GM18873 (cell line): ENCODE measurements at regions not wholly inside any gene's neighbourhood (a gene's known extent, or its start where the extent isn't known, plus 50 kb on each side); places are given as distances from the start of the nearest gene placed in this dataset.

Source experiments
- ATAC-seq: cut with Tn5 transposase; IDR thresholded peaks from one replicate; pipeline ENCODE4 v1.9.1; 2021; ENCODE audit warnings: mild to moderate bottlenecking, moderate library complexity, moderate number of reproducible peaks; ENCODE audit not compliant: unreplicated experiment, low FRiP score

DNA sequence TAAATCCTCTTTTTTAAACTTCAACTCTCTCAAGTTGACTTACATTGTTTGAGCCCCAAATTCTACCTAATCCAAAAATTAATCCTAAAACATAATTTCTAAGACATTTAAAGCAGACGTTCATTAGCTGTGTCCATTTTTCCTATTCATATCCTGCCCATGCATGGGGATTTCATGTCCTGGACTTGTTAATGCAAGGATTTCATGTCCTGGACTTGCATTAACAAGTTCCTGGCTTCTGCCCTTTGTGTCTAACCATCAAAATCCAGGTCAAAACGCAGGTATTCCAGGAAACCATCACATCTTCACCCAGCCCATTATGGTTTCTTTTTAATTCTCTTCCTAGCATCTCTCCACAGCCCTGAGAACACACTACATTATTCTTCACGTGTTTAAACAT lies 454.9 kb downstream of the KLF5 start:
- ATAC-seq: no peak

DNA sequence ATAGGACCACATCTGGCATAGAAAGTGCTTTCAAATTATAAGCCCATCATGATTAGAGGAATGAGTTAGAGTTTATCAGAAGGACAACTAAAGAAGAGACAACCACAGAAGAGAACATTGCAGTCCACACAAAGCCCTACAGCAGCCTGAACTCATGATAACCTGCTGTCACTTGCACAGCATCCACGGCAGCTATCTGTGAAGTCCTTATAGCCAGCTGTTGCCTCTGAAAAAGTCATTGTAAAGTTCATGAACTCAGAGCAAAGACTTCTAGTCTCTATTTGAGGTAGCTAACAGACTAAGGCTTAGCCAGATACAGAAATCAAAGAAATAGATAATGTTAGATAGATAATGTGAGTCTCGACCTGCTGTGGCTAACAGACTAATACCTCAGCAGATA lies 450.0 kb downstream of the KLF5 start:
- no peak for ATAC-seq

DNA sequence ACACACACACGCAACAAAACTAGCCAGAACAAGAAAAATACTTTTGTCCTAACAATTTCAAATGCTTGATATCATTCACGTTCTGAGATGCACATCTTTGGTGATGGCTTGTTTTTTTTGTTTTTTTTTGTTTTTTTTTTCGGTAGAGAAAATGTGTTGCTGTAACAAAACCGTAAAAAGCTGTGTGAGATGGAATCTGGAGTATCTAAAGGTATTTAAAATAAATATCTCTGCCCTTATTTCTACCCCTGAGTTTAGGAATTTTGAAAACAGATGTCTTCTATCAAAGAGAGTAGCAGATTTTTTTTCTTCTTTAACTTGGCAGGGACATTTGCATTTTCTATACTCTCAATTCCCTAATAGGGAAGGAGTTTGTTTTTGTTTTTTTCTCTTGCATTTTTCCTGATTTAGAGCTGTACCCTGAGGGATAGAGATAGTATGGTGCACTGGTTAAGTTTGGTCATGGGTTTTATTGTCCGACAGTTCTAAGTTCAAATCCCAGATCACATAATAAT lies 446.6 kb downstream of the KLF5 start:
- no peak for ATAC-seq

DNA sequence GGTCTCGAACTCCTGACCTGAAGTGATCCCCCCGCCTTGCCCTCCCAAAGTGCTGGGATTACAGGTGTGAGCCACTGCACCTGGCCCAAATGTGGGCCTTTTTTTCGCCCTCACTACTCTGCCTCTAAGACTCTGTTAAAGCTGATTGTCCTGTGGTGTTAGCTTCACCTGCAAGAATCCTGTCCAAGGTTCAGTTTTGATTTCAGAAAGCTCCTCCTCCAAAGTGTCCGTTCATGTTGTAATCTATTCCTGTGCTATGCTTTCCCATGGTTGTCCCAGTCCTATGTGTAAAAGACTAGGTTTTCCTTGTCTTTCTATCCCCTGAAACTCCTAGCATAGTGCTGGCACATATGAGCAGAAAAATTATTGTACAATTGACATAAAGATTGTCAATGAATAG lies 440.9 kb downstream of the KLF5 start:
- ATAC-seq: no peak

DNA sequence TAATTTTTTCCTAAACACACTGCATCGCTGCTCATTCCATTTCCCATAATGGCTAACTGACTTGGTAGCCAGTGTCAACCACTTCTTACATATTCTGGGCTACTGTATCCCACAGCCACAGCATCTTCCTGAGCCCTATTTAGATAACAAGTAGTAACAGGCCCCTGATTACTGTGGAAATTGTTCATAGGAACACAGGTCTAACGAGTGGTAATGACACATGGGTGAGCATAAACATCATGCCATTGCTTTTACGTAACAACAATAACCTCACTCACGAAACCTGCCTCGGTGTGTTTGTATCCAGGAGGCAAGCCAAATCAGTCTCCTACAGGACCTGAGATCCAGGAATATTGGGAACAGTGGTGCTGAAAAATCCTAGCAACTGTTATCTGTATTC lies 438.6 kb downstream of the KLF5 start:
- ATAC-seq: no peak

DNA sequence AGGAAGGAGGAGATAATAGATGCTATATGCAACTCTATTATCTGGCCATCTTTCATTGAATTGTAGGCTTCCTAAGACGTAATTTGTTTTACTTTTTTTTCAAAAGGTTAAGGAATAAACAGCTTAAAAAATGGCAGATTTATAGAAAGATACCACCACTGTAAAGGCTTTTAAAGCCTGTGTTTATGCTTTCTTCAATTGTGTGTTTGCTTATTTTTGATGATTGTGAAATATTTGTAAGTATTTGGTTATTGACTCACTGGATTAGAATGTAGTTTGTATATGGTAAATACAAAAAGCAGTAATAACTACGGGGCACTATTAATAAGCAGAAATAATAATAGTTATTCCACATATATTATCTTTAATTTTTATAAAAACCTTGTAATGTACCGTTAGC lies 437.9 kb downstream of the KLF5 start:
- no peak for ATAC-seq

DNA sequence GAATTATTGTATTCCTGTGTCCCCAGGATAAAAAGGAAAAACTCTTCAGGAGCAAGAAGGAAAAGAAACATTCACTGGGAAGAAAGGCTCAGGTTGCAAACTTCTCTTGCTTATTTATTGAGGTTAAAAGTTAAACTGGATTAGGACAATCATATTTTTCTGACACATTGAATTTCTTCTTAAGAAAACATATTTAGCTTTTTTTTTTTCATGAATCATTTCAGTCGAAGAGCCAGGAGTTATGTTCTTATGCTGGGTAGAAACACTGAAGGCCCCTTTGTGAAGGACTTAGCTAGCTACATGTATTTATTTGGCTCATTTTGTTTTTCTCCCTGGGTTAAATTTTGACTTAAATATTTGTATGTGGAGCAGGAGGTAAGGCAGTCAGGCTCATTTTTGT lies 434.0 kb downstream of the KLF5 start:
- ATAC-seq: no peak

DNA sequence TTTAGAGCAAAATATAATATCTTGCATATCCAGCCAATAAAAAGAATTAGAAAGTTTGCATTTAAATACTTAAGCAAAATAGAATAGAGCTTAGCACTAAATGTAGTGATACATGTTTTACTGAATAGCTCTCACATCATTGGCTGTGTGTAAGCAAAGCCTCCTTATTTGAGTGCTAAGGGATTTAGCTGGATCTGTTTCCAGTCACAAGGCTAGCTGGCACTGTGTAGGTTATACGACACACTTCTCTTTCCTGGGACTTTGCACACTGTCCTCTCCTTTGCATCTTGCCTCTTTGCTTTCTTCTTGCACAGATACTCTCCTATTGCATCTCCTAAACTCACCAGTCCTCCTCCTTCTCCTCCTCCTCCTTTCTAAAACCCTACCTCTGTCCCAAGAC lies 423.8 kb downstream of the KLF5 start:
- ATAC-seq: no peak

DNA sequence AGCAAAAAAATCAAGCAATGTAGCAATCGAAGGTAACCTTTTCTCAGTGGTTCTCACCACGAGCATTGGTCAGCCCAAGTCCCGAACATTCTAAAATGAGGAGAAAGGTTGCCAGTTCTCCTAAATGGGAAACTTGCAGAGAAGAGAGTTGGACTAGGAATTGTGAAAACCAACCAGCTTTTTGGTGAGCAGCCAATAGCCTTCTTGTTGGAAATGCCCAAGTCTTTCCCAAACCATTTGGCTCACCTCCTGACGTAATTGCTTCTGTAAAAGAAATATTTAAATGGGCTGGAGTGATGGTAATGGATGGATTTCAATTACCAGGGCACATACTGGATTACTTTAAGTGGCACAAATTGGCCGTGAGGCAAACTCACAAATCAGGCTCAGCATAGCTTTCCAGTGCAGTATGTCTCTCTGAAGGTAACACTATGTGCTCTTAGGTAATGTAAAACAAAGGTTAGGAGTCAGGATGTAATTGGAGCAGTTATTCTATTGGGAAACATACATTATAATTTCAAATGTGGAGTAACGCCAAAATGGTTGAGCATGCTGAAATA lies 423.2 kb downstream of the KLF5 start:
- ATAC-seq: no peak

DNA sequence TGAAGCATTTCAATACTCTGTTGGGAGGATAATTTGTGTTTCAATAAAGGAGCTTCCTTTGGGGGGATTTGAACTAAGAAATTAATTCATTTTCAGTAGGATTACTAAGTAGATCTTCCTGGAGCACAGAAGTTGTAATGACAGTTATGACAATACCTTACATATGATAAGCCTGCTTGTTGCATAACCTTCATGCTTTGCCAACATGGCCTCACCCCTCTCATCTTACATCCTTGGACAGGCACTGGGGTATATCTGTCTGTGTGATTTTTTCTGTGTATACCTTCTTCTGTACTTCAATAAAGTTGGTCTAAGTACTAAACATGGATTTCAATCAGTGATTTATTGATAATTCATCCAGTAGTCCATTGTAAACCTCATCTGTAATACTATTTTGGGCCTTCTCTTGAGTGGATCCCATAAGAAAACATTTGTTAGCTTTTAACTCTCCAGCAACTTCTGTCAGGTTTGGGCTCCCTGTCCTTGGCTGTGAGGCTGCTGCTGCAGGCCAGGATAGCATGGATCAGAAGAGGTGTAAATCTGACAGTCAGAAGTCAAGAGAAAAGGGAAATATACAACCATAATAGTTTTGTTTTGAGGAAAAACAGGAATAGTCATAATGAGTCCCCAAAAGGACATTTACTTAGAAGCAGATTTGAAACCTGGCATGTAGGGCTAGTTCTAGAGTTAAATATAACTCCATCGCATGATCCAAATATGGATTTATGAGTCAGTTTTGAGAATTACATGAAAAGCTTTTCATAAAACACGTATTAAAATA lies 422.2 kb downstream of the KLF5 start:
- ATAC-seq: no peak

DNA sequence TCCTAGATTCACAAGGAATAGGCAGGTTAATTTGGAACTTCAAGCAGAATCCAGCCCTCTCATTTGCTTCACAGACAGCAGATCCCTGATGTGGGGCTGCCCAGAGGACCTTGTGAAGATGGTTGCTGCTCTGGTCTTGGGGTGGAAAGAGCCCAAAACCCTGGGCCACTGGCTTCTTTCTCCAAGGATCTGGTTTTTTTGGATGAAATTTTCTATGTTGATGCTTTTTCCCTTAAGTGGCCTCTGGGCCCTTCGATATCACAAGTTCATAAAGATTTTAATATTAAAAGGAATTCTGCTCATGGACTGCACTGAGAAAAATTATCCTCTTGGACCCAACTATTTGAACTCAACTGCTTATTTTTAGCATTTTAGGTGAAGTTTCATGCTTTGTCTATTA lies 421.1 kb downstream of the KLF5 start:
- no peak for ATAC-seq

DNA sequence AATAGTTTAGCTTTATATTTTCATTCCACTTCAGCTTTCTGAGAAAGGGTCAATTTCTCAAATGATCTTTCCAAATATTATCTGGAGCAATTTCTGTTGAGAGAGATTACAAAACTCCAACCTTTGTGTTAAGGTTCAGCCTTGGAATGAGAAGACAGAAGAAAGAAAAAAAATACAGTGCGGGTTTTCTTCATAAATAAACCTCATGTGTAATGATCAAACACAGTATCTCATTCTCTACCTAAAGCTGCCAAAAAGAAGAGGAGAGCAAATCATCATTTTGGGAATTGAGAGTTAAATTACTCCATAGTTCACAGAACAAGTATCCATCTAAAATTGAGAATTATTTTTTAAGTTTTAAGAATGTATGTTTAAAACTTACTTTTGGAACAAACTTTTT lies 420.5 kb downstream of the KLF5 start:
- ATAC-seq: no peak

DNA sequence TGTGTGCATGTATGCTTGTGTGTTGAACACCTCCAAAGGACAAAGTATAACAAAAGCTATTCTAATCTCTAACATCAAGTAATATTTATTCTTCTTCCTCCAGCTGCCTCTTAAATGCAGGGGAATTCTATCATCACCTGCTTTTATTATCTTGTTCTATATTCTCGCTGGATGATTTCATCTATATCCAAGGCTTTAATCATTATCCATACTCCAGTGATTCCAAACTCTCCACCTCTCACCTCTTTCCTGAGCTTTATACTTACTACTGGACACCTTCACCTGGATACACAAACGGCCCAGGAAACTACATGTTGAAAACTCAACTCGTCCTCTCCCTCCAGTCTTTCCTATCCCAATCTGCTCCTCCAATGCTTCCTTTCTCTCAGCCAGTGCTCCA lies 418.6 kb downstream of the KLF5 start:
- ATAC-seq: no peak

DNA sequence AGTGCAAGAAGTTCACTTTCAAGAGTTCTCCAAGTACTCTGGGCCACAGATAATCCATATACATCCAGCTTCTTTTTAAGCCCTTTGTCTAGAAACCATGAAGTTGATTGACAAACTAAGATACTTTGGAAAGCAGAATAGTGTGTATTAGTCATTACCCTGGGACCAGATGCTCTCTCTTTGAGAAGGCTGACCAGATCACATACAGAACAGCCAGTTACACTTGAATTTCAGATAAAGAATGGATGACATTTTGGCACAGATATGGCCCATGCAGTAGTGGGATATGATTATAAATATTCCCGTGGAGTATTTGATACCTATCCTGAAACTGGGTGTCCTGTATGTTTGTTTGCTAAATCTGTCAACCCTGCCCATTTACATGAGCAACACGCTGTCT lies 414.2 kb downstream of the KLF5 start:
- ATAC-seq: no peak

DNA sequence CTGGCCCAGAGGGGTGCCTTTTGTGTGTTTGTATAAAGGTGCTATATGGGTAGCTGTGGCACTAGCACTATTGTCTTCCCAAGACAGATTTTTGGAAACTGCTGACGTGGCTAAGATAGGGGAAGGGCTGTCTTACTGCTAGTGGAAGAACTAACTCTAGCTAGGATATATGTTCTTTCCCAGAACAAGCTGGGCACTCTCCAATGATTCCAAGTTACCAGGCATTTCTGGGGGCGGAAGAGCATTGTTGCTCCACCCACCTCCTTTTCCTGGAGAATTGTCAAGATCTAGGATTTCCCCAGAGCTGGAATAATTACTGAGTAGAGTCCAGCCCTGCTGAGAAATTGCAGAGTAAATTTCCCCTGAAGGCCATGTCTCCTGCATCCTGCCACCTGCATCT lies 408.3 kb downstream of the KLF5 start:
- no peak for ATAC-seq

DNA sequence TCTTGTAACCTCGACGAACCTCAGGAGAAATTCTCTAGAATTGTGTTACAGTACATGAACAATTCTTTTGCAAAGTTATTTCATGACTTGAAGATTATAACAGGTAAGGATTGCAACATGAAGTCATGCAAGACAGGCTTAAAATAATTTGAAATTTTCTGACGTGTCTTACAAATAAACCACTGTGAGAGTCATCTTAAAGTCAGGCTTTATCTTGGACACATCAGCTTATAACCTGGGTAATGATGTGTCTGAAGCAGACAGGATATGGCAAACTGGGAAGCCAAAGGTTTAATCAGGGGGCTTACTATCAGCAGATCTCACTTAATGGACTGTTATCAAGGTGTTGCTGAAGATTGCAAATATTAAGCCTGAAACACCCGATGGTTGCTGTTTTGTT lies 407.8 kb downstream of the KLF5 start:
- ATAC-seq: no peak

DNA sequence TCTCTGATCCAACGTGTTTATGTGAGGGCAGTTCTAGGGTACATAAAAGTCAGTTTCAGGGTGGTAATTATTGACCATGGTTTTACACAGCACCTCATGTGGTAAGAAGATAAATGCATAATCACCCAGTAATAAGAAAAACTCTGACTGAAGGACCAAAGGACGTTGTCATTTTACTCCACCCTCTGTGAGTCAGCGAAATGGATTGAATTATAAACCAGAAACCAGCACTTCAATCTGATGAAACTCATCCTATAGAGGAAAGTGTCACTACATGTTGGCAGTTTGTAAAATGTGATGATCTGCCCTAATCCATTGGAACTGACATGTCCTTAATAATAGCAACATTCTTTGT lies 406.8 kb downstream of the KLF5 start:
- ATAC-seq: no peak

DNA sequence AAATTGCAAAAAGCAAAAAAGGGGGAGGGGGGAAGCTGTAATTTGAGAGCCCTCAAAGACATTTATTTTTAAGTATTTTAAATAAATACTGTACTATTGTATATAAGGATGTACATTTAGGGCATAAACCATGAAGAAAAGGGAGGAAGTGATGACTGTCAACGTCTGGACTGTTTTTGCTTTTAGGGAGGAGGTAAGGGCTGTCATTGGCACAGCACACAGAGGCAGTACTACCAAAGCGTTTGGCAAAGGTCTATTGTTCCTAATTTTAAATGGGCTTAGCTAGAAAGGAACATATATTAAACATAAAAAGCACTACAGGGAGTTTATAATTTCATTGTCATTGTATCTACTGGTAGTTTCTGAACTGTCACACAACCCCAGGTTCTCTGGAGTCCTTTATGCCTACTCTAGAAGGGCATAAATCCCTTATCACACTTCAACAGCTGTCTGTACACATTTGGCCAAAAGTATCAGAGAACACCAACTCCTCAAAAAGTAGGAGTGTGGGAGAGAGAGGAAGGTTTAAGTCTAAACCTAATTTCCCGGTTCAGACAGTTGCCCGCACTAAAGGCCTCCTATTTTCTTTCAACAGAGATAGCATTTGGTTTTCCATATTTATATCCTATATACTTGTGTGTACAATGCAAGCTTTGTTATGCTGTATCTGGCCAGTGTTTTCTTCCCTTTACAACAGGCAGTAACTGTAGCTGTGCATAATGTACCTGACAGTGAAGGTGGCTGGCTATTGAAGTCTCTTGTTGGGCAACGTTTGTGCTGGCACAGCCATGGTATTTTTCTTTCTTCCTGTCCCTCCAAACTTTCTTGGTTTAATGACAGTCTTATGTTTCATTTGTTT lies 406.2 kb downstream of the KLF5 start:
- ATAC-seq: no peak

DNA sequence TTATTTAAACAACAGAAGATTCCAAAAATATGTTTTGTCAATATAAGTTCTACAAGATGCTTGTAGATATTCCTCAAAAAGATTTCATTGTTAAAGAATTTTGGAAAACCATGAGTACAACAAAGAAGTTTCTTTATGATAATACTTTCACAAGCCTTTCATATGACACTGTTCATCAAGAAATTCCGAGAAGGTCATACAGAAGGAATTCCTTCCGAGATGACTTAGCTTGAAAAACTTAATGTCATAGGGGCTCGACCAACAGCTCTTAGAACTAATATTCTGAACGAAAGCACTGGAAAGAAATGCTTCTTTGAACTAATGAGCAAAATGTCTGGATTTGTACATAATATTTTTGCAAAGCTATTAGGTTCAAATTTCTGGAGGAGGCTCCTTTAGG lies 403.4 kb downstream of the KLF5 start:
- ATAC-seq: no peak

DNA sequence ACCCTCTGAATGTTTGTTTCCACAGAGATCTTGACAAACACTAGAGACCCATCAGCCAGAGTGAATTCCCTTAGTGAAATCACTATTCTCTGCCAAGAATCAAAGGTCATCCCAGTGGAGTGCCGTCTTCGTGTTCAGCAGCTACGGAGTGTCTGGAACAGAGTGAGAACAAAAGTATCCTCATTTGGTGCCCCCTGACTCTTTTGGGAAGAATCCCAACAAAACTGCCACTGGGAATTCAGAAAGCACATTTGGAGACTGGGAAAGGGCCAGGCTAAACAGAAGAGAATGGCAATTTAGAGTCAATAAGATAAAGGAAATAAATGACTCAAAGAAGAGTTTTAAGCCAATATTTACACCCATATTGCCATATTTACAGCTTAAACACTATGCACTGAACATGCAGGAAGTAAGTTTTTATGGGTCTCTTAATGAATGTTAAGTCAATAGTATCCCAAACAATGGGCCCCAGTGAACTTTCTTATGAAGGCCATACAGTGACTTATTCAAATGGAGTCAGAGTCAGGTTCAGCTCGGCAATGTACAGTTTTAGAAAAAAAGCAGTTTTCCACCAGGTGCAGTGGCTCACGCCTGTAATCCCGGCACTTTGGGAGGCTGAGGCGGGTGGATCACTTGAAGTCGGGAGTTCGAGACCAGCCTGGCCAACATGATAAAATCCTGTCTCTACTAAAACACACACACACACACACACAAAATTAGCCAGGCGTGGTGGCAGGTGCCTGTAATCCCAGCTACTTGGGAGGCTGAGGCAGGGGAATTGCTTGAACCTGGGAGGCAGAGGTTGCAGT lies 392.6 kb downstream of the KLF5 start:
- no peak for ATAC-seq

DNA sequence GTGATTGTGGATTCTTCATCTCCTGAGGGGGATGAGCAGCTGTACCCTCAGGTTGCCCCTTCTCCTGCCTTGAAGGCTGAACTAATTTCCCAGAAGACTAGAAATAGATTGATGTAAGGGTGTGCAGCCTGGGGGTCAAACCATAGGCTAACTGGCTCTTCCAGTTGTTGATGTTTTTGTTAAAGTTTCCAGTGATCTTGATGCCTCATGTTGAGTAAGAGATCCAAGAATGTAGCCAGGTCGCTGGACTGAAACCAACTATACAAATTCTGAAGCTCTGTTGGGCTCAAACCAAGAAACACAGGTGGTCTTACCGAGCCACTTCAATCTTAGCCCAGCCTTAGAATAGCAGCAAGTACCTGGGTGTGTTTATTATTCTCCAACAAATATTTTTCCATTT lies 391.8 kb downstream of the KLF5 start:
- ATAC-seq: no peak
